NCI-H146 (cell line): ENCODE measurements at regions not wholly inside any gene's neighbourhood (a gene's known extent, or its start where the extent isn't known, plus 50 kb on each side); places are given as distances from the start of the nearest gene placed in this dataset.
"Not testable (repeated sequence)": the region's sequence is repeated elsewhere in the genome, so short reads cannot be mapped to it uniquely, and the experiment has no call there.

Source experiments
- DNase-seq: peaks from one replicate; lab custom pipeline; 2025; lab: John Stamatoyannopoulos, UW

- peak; percentile 99 for DNase-seq
Measured at GRCh38 chr2:7634409-7634808, 717.2 kb downstream of the RNF144A start.

GRCh38 chr2:7639476-7639875 lies 722.3 kb downstream of the RNF144A start:
- no peak for DNase-seq

GRCh38 chr2:7641272-7641671 lies 724.1 kb downstream of the RNF144A start:
- DNase-seq: not testable (repeated sequence)

GRCh38 chr2:7646024-7646423 lies 728.8 kb downstream of the RNF144A start:
- no peak for DNase-seq

- no peak for DNase-seq
Measured at GRCh38 chr2:7646661-7647060, 729.4 kb downstream of the RNF144A start.

- DNase-seq: no peak
Measured at GRCh38 chr2:7648221-7648795, 731.1 kb downstream of the RNF144A start.

GRCh38 chr2:7649461-7650228 lies 732.4 kb downstream of the RNF144A start:
- no peak for DNase-seq

- DNase-seq: no peak
Measured at GRCh38 chr2:7653617-7654016, 736.4 kb downstream of the RNF144A start.

GRCh38 chr2:7655629-7656028 lies 738.4 kb downstream of the RNF144A start:
- DNase-seq: no peak

GRCh38 chr2:7657526-7657925 lies 740.3 kb downstream of the RNF144A start:
- DNase-seq: not testable (repeated sequence)

- no peak for DNase-seq
Measured at GRCh38 chr2:7658486-7658885, 741.3 kb downstream of the RNF144A start.

- DNase-seq: no peak
Measured at GRCh38 chr2:7660816-7661215, 743.6 kb downstream of the RNF144A start.

- peak; percentile 84 for DNase-seq
Measured at GRCh38 chr2:7661502-7661901, 744.3 kb downstream of the RNF144A start.

GRCh38 chr2:7665880-7666279 lies 748.7 kb downstream of the RNF144A start:
- no peak for DNase-seq

- no peak for DNase-seq
Measured at GRCh38 chr2:7666596-7667259, 749.5 kb downstream of the RNF144A start.

- no peak for DNase-seq
Measured at GRCh38 chr2:7667260-7667757, 750.1 kb downstream of the RNF144A start.

- DNase-seq: no peak
Measured at GRCh38 chr2:7670905-7671641, 753.9 kb downstream of the RNF144A start.

- peak; percentile 72 for DNase-seq
Measured at GRCh38 chr2:7672027-7672684, 754.9 kb downstream of the RNF144A start.

GRCh38 chr2:7672685-7673071 lies 755.5 kb downstream of the RNF144A start:
- DNase-seq: no peak

- DNase-seq: no peak
Measured at GRCh38 chr2:7673101-7673500, 755.9 kb downstream of the RNF144A start.

- no peak for DNase-seq
Measured at GRCh38 chr2:7673853-7674252, 756.6 kb downstream of the RNF144A start.

- no peak for DNase-seq
Measured at GRCh38 chr2:7674606-7675005, 757.4 kb downstream of the RNF144A start.
